Right lobe of liver (tissue), 4 donors: ENCODE measurements at regions not wholly inside any gene's neighbourhood (a gene's known extent, or its start where the extent isn't known, plus 50 kb on each side); places are given as distances from the start of the nearest gene placed in this dataset.

Source experiments
- POLR2A ChIP-seq: fragments of 450-650 bp; IDR thresholded peaks from one replicate; pipeline ENCODE4 v1.6.1; 2017; ENCODE audit warnings: antibody characterized with exemption, mild to moderate bottlenecking
- TF ChIP-seq, protein P1 (sequence below), 4 donors: fragments of 200-600 bp in 3 of 4; fragments of 450-650 bp in 1 of 4; IDR thresholded peaks; one replicate each; pipeline versions ENCODE4 v1.5.1 to v1.8.0; 2016 to 2022; ENCODE audit warnings: antibody characterized with exemption in 4 of 4, mild to moderate bottlenecking in 2 of 4
- donor health status: DM: no; HTN: no; CAD: no.
- donor health status: DM: no; HTN: no; CAD: no.
- donor health status: DM: no; HTN: yes; CAD: no.

- no peak for TF ChIP-seq POLR2A
- TF ChIP-seq, protein P1, sequence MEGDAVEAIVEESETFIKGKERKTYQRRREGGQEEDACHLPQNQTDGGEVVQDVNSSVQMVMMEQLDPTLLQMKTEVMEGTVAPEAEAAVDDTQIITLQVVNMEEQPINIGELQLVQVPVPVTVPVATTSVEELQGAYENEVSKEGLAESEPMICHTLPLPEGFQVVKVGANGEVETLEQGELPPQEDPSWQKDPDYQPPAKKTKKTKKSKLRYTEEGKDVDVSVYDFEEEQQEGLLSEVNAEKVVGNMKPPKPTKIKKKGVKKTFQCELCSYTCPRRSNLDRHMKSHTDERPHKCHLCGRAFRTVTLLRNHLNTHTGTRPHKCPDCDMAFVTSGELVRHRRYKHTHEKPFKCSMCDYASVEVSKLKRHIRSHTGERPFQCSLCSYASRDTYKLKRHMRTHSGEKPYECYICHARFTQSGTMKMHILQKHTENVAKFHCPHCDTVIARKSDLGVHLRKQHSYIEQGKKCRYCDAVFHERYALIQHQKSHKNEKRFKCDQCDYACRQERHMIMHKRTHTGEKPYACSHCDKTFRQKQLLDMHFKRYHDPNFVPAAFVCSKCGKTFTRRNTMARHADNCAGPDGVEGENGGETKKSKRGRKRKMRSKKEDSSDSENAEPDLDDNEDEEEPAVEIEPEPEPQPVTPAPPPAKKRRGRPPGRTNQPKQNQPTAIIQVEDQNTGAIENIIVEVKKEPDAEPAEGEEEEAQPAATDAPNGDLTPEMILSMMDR (IDR thresholded peaks at IDR 0.05) = no peak
Measured at GRCh38 chr7:156466955-156467625, 173.5 kb upstream of the RNF32 start.
